GM12864 (cell line): ENCODE measurements at regions not wholly inside any gene's neighbourhood (a gene's known extent, or its start where the extent isn't known, plus 50 kb on each side); places are given as distances from the start of the nearest gene placed in this dataset.

Experiments
- DNase-seq: peaks from one replicate; pipeline ENCODE4 v3.0.0-alpha.2; 2011; ENCODE audit warnings: low read depth
- H3K4me3 ChIP-seq: 2 replicates; pipeline ENCODE4 v1.5.1; 2011; ENCODE audit warnings: mild to moderate bottlenecking, low read depth, low read length, control low read depth
- CTCF ChIP-seq: IDR thresholded peaks from 2 replicates; pipeline ENCODE4 v1.5.1; 2011; ENCODE audit warnings: low read depth, mild to moderate bottlenecking, moderate library complexity, low read length, control low read depth, inconsistent platforms; ENCODE audit errors: missing control alignments

GRCh38 chr11:42255906-42256305 is 796.5 kb upstream of the LRRC4C start:
- H3K4me3 ChIP-seq: no peak overlapping the region
- no peak for DNase-seq
- no peak for TF ChIP-seq CTCF

GRCh38 chr11:42257534-42257933 is 798.1 kb upstream of the LRRC4C start:
- H3K4me3 ChIP-seq: no peak overlapping the region

GRCh38 chr11:42265072-42265471 is 805.6 kb upstream of the LRRC4C start:
- TF ChIP-seq CTCF: no peak

More at GRCh38 chr11:42257534-42257933, 798.1 kb upstream of the LRRC4C start:
- TF ChIP-seq CTCF: no peak
- DNase-seq: no peak

GRCh38 chr11:42271306-42271705 is 811.9 kb upstream of the LRRC4C start:
- no peak for DNase-seq
- no peak for TF ChIP-seq CTCF
- H3K4me3 ChIP-seq: no peak overlapping the region

More at GRCh38 chr11:42265072-42265471, 805.6 kb upstream of the LRRC4C start:
- DNase-seq: no peak
- no peak overlapping the region for H3K4me3 ChIP-seq

- no peak for DNase-seq
- no peak for TF ChIP-seq CTCF
- no peak overlapping the region for H3K4me3 ChIP-seq
These were observed 814.5 kb upstream of the LRRC4C start for GRCh38 chr11:42273977-42274376.

GRCh38 chr11:42296910-42297309 is 837.5 kb upstream of the LRRC4C start:
- no peak for TF ChIP-seq CTCF
- no peak overlapping the region for H3K4me3 ChIP-seq
- DNase-seq: no peak

- H3K4me3 ChIP-seq: no peak overlapping the region
- no peak for TF ChIP-seq CTCF
- DNase-seq: no peak
These were observed 840.3 kb upstream of the LRRC4C start for GRCh38 chr11:42299780-42300179.
